GM23338 (cell line): ENCODE measurements at regions not wholly inside any gene's neighbourhood (a gene's known extent, or its start where the extent isn't known, plus 50 kb on each side); places are given as distances from the start of the nearest gene placed in this dataset.

Source experiments
- CREB1 ChIP-seq: fragments of 250-450 bp; sonication (Bioruptor Pico); IDR thresholded peaks from 2 replicates; pipeline ENCODE4 v1.5.0; 2020; ENCODE audit warnings: low read depth, mild to moderate bottlenecking, moderate library complexity
- CTCF ChIP-seq, 2 experiments: fragments of 200-600 bp in 1 of 2; sonication (generic) in 1 of 2; conservative IDR thresholded peaks; 2 replicates each; pipeline versions ENCODE4 v1.5.1 to v1.6.1; 2016 to 2017; ENCODE audit warnings: antibody characterized with exemption in 2 of 2, low read depth in 2 of 2, mild to moderate bottlenecking in 2 of 2, moderate library complexity in 1 of 2
- ETS1 ChIP-seq: IDR thresholded peaks from 2 replicates; pipeline ENCODE4 v1.6.1; 2016; ENCODE audit warnings: antibody characterized with exemption
- EZH2 ChIP-seq: fragments of 200-600 bp; sonication (generic); IDR thresholded peaks from one replicate; pipeline ENCODE4 v1.8.0; 2017; ENCODE audit warnings: antibody characterized with exemption, mild to moderate bottlenecking, low read depth; ENCODE audit not compliant: unreplicated experiment
- EZH2phosphoT487 ChIP-seq: fragments of 200-600 bp; sonication (generic); IDR thresholded peaks from one replicate; pipeline ENCODE4 v1.8.1; 2018; ENCODE audit warnings: antibody characterized with exemption; ENCODE audit not compliant: unreplicated experiment
- JUNB ChIP-seq: IDR thresholded peaks from one replicate; pipeline ENCODE4 v1.6.1; 2016; ENCODE audit warnings: antibody characterized with exemption; ENCODE audit not compliant: unreplicated experiment
- NANOG ChIP-seq: IDR thresholded peaks from 2 replicates; pipeline ENCODE4 v1.6.1; 2016; ENCODE audit warnings: antibody characterized with exemption, borderline replicate concordance
- POLR2AphosphoS5 ChIP-seq: IDR thresholded peaks from 2 replicates; pipeline ENCODE4 v1.6.1; 2016; ENCODE audit warnings: antibody characterized with exemption, low read depth
- REST ChIP-seq: IDR thresholded peaks from one replicate; pipeline ENCODE4 v1.6.1; 2018; ENCODE audit warnings: antibody characterized with exemption; ENCODE audit not compliant: unreplicated experiment
- STAT1 ChIP-seq: IDR thresholded peaks from one replicate; pipeline ENCODE4 v1.6.1; 2016; ENCODE audit warnings: antibody characterized with exemption; ENCODE audit not compliant: unreplicated experiment
- ZNF114 ChIP-seq: fragments of 250-450 bp; sonication (Bioruptor Pico); IDR thresholded peaks from 2 replicates; pipeline ENCODE4 v1.5.0; 2020; ENCODE audit warnings: mild to moderate bottlenecking, moderate library complexity
- ZNF331 ChIP-seq: fragments of 250-450 bp; sonication (Bioruptor Pico); IDR thresholded peaks from 2 replicates; pipeline ENCODE4 v1.5.0; 2020; ENCODE audit warnings: low read depth, mild to moderate bottlenecking, moderate library complexity
- ZNF462 ChIP-seq: fragments of 250-450 bp; sonication (Bioruptor Pico); IDR thresholded peaks from 2 replicates; pipeline ENCODE4 v1.5.0; 2020; ENCODE audit warnings: mild to moderate bottlenecking, moderate library complexity

- no peak for TF ChIP-seq EZH2
- TF ChIP-seq REST = no peak
- TF ChIP-seq CTCF (conservative IDR thresholded peaks at IDR 0.05; ENCODE audit: low read depth in 2 of 2) = no peak
- TF ChIP-seq POLR2AphosphoS5 = no peak
- TF ChIP-seq CREB1 (CRISPR knock-in tag) = no peak
- no peak for TF ChIP-seq NANOG
- TF ChIP-seq ETS1 = no peak
- no peak for TF ChIP-seq EZH2phosphoT487
- TF ChIP-seq STAT1 = no peak
- no peak for TF ChIP-seq JUNB
- TF ChIP-seq ZNF331 (CRISPR knock-in tag) = no peak
- TF ChIP-seq ZNF462 (CRISPR knock-in tag) = no peak
- no peak for TF ChIP-seq ZNF114
Observed at GRCh38 chr1:60866917-60867531, 215.3 kb upstream of the NFIA start.
